Adrenal gland (tissue), 9 donors: ENCODE measurements at regions not wholly inside any gene's neighbourhood (a gene's known extent, or its start where the extent isn't known, plus 50 kb on each side); places are given as distances from the start of the nearest gene placed in this dataset.
A peak's percentile ranks its signal among the peaks of the same experiment; 100 is the strongest.

Experiments
- DNase-seq, 7 donors: peaks; one replicate each; pipeline ENCODE4 v3.0.0-alpha.2; 2019 to 2020
- H3K27ac ChIP-seq, 5 donors: fragments of 200-600 bp; sonication (generic) in 4 of 5; 1 replicate in 3 of 5; 2 replicates in 2 of 5; pipeline versions ENCODE4 v1.5.1 to v1.8.0; 2016 to 2020; ENCODE audit warnings: mild to moderate bottlenecking in 1 of 5
- H3K27me3 ChIP-seq: fragments of 200-600 bp; 2 replicates; pipeline ENCODE4 v1.8.0; 2021
- H3K36me3 ChIP-seq, 2 donors: fragments of 200-600 bp; replicated peaks in 1 of 2; 1 replicate in 1 of 2; 2 replicates in 1 of 2; pipeline versions ENCODE4 v1.5.1 to v1.8.0; 2018 to 2022
- H3K4me1 ChIP-seq, 2 donors: fragments of 200-600 bp; replicated peaks in 1 of 2; 1 replicate in 1 of 2; 2 replicates in 1 of 2; pipeline versions ENCODE4 v1.5.1 to v1.8.0; 2018 to 2021
- H3K4me3 ChIP-seq, 4 donors: fragments of 200-600 bp; sonication (generic) in 3 of 4; one replicate each; pipeline ENCODE4 v1.5.1; 2016 to 2018
- H3K9me3 ChIP-seq, 3 donors: fragments of 200-600 bp; sonication (generic) in 1 of 3; replicated peaks in 1 of 3; 1 replicate in 2 of 3; 2 replicates in 1 of 3; pipeline versions ENCODE4 v1.5.1 to v1.8.0; 2016 to 2021
- CTCF ChIP-seq, 6 experiments: fragments of 450-650 bp in 4 of 6; fragments of 200-600 bp in 2 of 6; sonication (generic) in 1 of 6; IDR thresholded peaks; 1 replicate in 5 of 6; 2 replicates in 1 of 6; pipeline versions ENCODE4 v1.5.1 to v1.8.0; 2016 to 2021; ENCODE audit warnings: antibody characterized with exemption in 6 of 6, mild to moderate bottlenecking in 2 of 6, moderate library complexity in 1 of 6
- POLR2A ChIP-seq, 2 donors: fragments of 450-650 bp; IDR thresholded peaks; one replicate each; pipeline ENCODE4 v1.6.1; 2017; ENCODE audit warnings: antibody characterized with exemption in 2 of 2, mild to moderate bottlenecking in 2 of 2, moderate library complexity in 1 of 2
- WGBS, 4 donors: extraction: QIAGEN DNeasy Blood & Tissue Kit in 2 of 4; methylation state at CpG; one replicate each; pipeline versions ENCODE4 v1.1.5 to v1.1.7; 2013 to 2017; 5-methylcytosine and 5-hydroxymethylcytosine counted together
- intact Hi-C, 2 donors: fragments of 100-400 bp; cut with DNase I; formaldehyde crosslinking; loops; one replicate each; pipeline versions ENCODE4 v1.14.1 to v1.15.0; 2022 to 2023
- donor health status: healthy with polysubstance abuse.
- donor health status: Bipolar disorder and iron deficiency.
- donor health status: DM: yes; HTN: yes; CAD: no.
- donor health status: DM: no; HTN: no; CAD: no.
- donor health status: DM: no; HTN: no; CAD: no.

GRCh38 chr6:14665827-14666724 lies 548.5 kb downstream of the CD83 start:
- Histone ChIP-seq H3K36me3 (no peaks in the 10 kb centered on the region), H3K9me3 (no peaks in the 10 kb centered on the region), H3K4me1 (peaks cover 0 to 5% of the 10 kb centered on the region in 2 donors), H3K4me3 (no peak overlapping the region), H3K27me3 (no peaks in the 10 kb centered on the region), H3K27ac (no peak overlapping the region)
- peak in 6 of 7 donors; percentile 21 to 70 (median 54) for DNase-seq
- intact Hi-C loops, result no loop called here
- 74 to 79% (median 76%) methylated on average over 11 of the region's 11 CpGs for WGBS, 4 donors
- no peak for TF ChIP-seq CTCF (IDR thresholded peaks at IDR 0.05)
- TF ChIP-seq POLR2A (IDR thresholded peaks at IDR 0.05), result no peak

GRCh38 chr6:14670806-14671205 lies 553.2 kb downstream of the CD83 start:
- DNase-seq, result no peak
- 52 to 60% (median 55%) methylated on average over 7 of the region's 7 CpGs for WGBS, 4 donors
- no peaks in the 10 kb centered on the region for H3K9me3 ChIP-seq
- no peak for TF ChIP-seq CTCF (IDR thresholded peaks at IDR 0.05)
- no peak for TF ChIP-seq POLR2A (IDR thresholded peaks at IDR 0.05)
- H3K36me3 ChIP-seq, result no peaks in the 10 kb centered on the region
- H3K4me3 ChIP-seq, result no peak overlapping the region
- H3K27ac ChIP-seq, result no peak overlapping the region
- intact Hi-C loops, result no loop called here
- H3K27me3 ChIP-seq, result no peaks in the 10 kb centered on the region
- peaks cover 0 to 11% of the 10 kb centered on the region in 2 donors for H3K4me1 ChIP-seq

GRCh38 chr6:14671261-14671681 lies 553.7 kb downstream of the CD83 start:
- H3K4me3 ChIP-seq, result no peak overlapping the region
- no peaks in the 10 kb centered on the region for H3K9me3 ChIP-seq
- intact Hi-C loops, result no loop called here
- TF ChIP-seq CTCF (IDR thresholded peaks at IDR 0.05) (no peak), POLR2A (IDR thresholded peaks at IDR 0.05) (no peak)
- H3K27ac ChIP-seq, result no peak overlapping the region
- DNase-seq, result peak; percentile 30 to 70 (median 45)
- no peaks in the 10 kb centered on the region for H3K36me3 ChIP-seq
- no peaks in the 10 kb centered on the region for H3K27me3 ChIP-seq
- 18 to 40% (median 36%) methylated on average over 1 of the region's 1 CpG for WGBS, 4 donors
- peaks cover 0 to 11% of the 10 kb centered on the region in 2 donors for H3K4me1 ChIP-seq

GRCh38 chr6:14671937-14672336 lies 554.4 kb downstream of the CD83 start:
- Histone ChIP-seq H3K9me3 (no peaks in the 10 kb centered on the region), H3K27ac (no peak overlapping the region), H3K36me3 (no peaks in the 10 kb centered on the region), H3K27me3 (no peaks in the 10 kb centered on the region), H3K4me3 (no peak overlapping the region), H3K4me1 (peaks cover 0 to 11% of the 10 kb centered on the region in 2 donors)
- TF ChIP-seq POLR2A (IDR thresholded peaks at IDR 0.05) (no peak), CTCF (IDR thresholded peaks at IDR 0.05) (no peak)
- DNase-seq, result no peak
- 92 to 100% (median 97%) methylated on average over 1 of the region's 1 CpG for WGBS, 4 donors
- intact Hi-C loops, result no loop called here
